Liver (tissue), 8 donors: ENCODE measurements at regions not wholly inside any gene's neighbourhood (a gene's known extent, or its start where the extent isn't known, plus 50 kb on each side); places are given as distances from the start of the nearest gene placed in this dataset.

Source experiments
- DNase-seq: peaks from one replicate; pipeline ENCODE4 v3.0.0-alpha.2; 2017; ENCODE audit warnings: low spot score
- H3K27ac ChIP-seq, 2 donors: one replicate each; pipeline ENCODE4 v1.7.0; 2013; ENCODE audit warnings: inconsistent platforms in 2 of 2, low read length in 2 of 2, control low read depth in 1 of 2, low read depth in 1 of 2, mild to moderate bottlenecking in 1 of 2
- H3K27me3 ChIP-seq, 4 donors: one replicate each; pipeline versions ENCODE4 v1.6.1 to v1.7.0; 2013; ENCODE audit warnings: low read length in 3 of 4, inconsistent platforms in 1 of 4, mild to moderate bottlenecking in 1 of 4, moderate library complexity in 1 of 4; ENCODE audit not compliant: control insufficient read depth in 4 of 4, insufficient read depth in 4 of 4
- H3K36me3 ChIP-seq, 4 donors: one replicate each; pipeline versions ENCODE4 v1.6.1 to v1.7.0; 2013; ENCODE audit warnings: low read length in 3 of 4, mild to moderate bottlenecking in 3 of 4, low read depth in 1 of 4, moderate library complexity in 1 of 4; ENCODE audit not compliant: control insufficient read depth in 4 of 4, insufficient read depth in 3 of 4
- H3K4me1 ChIP-seq, 4 donors: one replicate each; pipeline versions ENCODE4 v1.6.1 to v1.7.0; 2013; ENCODE audit warnings: low read length in 3 of 4, mild to moderate bottlenecking in 3 of 4, moderate library complexity in 1 of 4; ENCODE audit not compliant: control insufficient read depth in 4 of 4, insufficient read depth in 4 of 4
- H3K4me3 ChIP-seq, 3 donors: one replicate each; pipeline versions ENCODE4 v1.6.1 to v1.7.0; 2013; ENCODE audit warnings: low read length in 3 of 3, control low read depth in 1 of 3, low read depth in 1 of 3, mild to moderate bottlenecking in 1 of 3
- H3K9ac ChIP-seq, 2 donors: one replicate each; pipeline ENCODE4 v1.7.0; 2013; ENCODE audit warnings: low read length in 2 of 2, mild to moderate bottlenecking in 2 of 2, moderate library complexity in 2 of 2, control low read depth in 1 of 2, low read depth in 1 of 2
- H3K9me3 ChIP-seq, 4 donors: one replicate each; pipeline versions ENCODE4 v1.6.1 to v1.7.0; 2013; ENCODE audit warnings: low read length in 3 of 4; ENCODE audit not compliant: control insufficient read depth in 4 of 4
- FOXA1 ChIP-seq: IDR thresholded peaks from 2 replicates; pipeline ENCODE4 v1.6.1; 2016; ENCODE audit warnings: antibody characterized with exemption
- JUND ChIP-seq, 2 donors: IDR thresholded peaks; 2 replicates each; pipeline ENCODE4 v1.6.1; 2016; ENCODE audit warnings: antibody characterized with exemption in 2 of 2
- MAX ChIP-seq: IDR thresholded peaks from 2 replicates; pipeline ENCODE4 v1.6.1; 2016; ENCODE audit warnings: antibody characterized with exemption
- SP1 ChIP-seq: IDR thresholded peaks from 2 replicates; pipeline ENCODE4 v1.6.1; 2018; ENCODE audit warnings: antibody characterized with exemption, mild to moderate bottlenecking
- TAF1 ChIP-seq: conservative IDR thresholded peaks from 2 replicates; pipeline ENCODE4 v1.6.1; 2016; ENCODE audit warnings: antibody characterized with exemption, mild to moderate bottlenecking
- WGBS: extraction: QIAGEN DNeasy Blood & Tissue Kit; methylation state at CpG from one replicate; pipeline ENCODE4 v1.1.7; 2013; 5-methylcytosine and 5-hydroxymethylcytosine counted together
- TF ChIP-seq, protein P1 (sequence below): IDR thresholded peaks from 2 replicates; pipeline ENCODE4 v1.6.1; 2016; ENCODE audit warnings: antibody characterized with exemption, mild to moderate bottlenecking
- TF ChIP-seq, protein P2 (sequence below): fragments of 150-350 bp; IDR thresholded peaks from 2 replicates; pipeline ENCODE4 v1.5.1; 2017; ENCODE audit warnings: improper control_type of control experiment, low read depth, low read length; ENCODE audit not compliant: missing input control
- TF ChIP-seq, protein P3 (sequence below): IDR thresholded peaks from 2 replicates; pipeline ENCODE4 v1.6.1; 2016; ENCODE audit warnings: antibody characterized with exemption
- donor health status: healthy.
- donor health status: healthy.
- donor health status: healthy.
- donor health status: healthy.
- donor health status: healthy.

DNA sequence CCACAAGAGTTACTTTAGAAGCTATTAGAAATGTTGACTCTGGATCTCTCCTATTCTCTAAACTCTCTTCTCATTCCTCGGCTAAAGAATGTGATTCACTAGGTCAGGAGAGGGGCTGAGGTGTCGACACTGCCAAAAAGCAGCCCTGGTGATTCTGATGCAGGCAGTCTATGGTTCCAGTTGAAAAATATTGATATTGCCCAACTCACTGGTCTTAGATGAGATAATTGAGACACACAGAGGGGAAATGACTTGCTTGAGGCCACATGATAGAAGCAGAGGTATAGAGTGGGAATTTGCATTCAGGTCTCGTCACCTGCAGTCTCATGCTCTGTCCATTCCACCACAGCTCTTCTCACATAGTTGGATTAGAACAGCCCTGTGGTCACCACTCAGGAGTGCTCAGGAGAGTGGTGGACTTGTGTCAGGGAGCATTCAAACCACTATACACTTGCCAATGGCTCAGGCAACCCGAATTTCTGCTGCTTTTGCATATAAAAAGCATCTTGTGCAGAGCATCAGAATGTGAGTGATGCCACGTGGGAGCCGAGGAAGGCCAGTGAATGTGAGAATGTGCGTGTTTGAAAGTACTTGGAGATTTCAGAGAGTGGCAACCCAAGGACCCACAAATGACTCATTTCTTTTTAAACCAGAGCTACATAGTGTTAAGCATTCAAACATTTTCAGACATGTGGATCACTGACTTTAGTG lies 65.1 kb upstream of the CTLA4 start:
- Histone ChIP-seq H3K27me3 (no peaks in the 10 kb centered on the region), H3K27ac (no peak overlapping the region), H3K9me3 (peaks cover 0 to 3% (median 0%) of the 10 kb centered on the region in 4 donors), H3K36me3 (no peaks in the 10 kb centered on the region), H3K4me3 (no peak overlapping the region), H3K9ac (no peak overlapping the region), H3K4me1 (no peaks in the 10 kb centered on the region)
- TF ChIP-seq SP1: no peak
- no peak for TF ChIP-seq TAF1
- TF ChIP-seq, protein P1, sequence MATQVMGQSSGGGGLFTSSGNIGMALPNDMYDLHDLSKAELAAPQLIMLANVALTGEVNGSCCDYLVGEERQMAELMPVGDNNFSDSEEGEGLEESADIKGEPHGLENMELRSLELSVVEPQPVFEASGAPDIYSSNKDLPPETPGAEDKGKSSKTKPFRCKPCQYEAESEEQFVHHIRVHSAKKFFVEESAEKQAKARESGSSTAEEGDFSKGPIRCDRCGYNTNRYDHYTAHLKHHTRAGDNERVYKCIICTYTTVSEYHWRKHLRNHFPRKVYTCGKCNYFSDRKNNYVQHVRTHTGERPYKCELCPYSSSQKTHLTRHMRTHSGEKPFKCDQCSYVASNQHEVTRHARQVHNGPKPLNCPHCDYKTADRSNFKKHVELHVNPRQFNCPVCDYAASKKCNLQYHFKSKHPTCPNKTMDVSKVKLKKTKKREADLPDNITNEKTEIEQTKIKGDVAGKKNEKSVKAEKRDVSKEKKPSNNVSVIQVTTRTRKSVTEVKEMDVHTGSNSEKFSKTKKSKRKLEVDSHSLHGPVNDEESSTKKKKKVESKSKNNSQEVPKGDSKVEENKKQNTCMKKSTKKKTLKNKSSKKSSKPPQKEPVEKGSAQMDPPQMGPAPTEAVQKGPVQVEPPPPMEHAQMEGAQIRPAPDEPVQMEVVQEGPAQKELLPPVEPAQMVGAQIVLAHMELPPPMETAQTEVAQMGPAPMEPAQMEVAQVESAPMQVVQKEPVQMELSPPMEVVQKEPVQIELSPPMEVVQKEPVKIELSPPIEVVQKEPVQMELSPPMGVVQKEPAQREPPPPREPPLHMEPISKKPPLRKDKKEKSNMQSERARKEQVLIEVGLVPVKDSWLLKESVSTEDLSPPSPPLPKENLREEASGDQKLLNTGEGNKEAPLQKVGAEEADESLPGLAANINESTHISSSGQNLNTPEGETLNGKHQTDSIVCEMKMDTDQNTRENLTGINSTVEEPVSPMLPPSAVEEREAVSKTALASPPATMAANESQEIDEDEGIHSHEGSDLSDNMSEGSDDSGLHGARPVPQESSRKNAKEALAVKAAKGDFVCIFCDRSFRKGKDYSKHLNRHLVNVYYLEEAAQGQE: no peak
- TF ChIP-seq, protein P2, sequence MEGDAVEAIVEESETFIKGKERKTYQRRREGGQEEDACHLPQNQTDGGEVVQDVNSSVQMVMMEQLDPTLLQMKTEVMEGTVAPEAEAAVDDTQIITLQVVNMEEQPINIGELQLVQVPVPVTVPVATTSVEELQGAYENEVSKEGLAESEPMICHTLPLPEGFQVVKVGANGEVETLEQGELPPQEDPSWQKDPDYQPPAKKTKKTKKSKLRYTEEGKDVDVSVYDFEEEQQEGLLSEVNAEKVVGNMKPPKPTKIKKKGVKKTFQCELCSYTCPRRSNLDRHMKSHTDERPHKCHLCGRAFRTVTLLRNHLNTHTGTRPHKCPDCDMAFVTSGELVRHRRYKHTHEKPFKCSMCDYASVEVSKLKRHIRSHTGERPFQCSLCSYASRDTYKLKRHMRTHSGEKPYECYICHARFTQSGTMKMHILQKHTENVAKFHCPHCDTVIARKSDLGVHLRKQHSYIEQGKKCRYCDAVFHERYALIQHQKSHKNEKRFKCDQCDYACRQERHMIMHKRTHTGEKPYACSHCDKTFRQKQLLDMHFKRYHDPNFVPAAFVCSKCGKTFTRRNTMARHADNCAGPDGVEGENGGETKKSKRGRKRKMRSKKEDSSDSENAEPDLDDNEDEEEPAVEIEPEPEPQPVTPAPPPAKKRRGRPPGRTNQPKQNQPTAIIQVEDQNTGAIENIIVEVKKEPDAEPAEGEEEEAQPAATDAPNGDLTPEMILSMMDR: no peak
- TF ChIP-seq, protein P3, sequence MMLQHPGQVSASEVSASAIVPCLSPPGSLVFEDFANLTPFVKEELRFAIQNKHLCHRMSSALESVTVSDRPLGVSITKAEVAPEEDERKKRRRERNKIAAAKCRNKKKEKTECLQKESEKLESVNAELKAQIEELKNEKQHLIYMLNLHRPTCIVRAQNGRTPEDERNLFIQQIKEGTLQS: no peak
- DNase-seq: no peak
- 85% methylated on average over 7 of the region's 7 CpGs for WGBS

DNA sequence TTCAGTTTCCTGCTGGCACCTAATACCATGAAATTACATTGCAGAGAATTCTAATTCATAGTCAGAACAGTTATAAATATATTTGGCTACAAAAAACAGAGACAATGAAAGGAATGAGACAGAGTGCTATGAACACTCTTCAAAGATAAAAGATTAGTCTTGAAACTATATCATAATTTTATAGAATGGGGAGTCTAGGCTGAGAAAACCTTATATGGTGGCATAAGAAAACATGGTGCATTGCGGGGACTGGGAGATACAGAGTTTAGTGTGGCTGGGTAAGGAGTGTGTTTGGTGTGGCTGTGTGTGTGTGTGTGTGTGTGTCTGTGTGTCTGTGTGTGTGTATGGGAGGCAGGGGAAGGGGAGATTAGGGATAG lies 64.5 kb upstream of the CTLA4 start:
- no peaks in the 10 kb centered on the region for H3K27me3 ChIP-seq
- H3K27ac ChIP-seq: no peak overlapping the region
- 99% methylated on average over 1 of the region's 1 CpG for WGBS
- H3K9me3 ChIP-seq: peaks cover 0 to 3% (median 0%) of the 10 kb centered on the region in 4 donors
- H3K4me3 ChIP-seq: no peak overlapping the region
- H3K36me3 ChIP-seq: no peaks in the 10 kb centered on the region
- no peak overlapping the region for H3K9ac ChIP-seq
- no peak for TF ChIP-seq JUND (IDR thresholded peaks at IDR 0.05)
- no peak for TF ChIP-seq SP1
- no peak for TF ChIP-seq FOXA1
- no peak for DNase-seq
- no peaks in the 10 kb centered on the region for H3K4me1 ChIP-seq

- Histone ChIP-seq H3K9ac (no peak overlapping the region), H3K9me3 (peaks cover 0 to 3% (median 0%) of the 10 kb centered on the region in 4 donors), H3K36me3 (no peaks in the 10 kb centered on the region), H3K4me1 (no peaks in the 10 kb centered on the region), H3K27me3 (no peaks in the 10 kb centered on the region), H3K4me3 (no peak overlapping the region), H3K27ac (no peak overlapping the region)
- TF ChIP-seq MAX: no peak
- WGBS: 74% methylated on average over 4 of the region's 4 CpGs
- no peak for DNase-seq
Measured at GRCh38 chr2:203804070-203804469, 63.5 kb upstream of the CTLA4 start.
